ENCODE measurements at regions not wholly inside any gene's neighbourhood (a gene's known extent, or its start where the extent isn't known, plus 50 kb on each side); places are given as distances from the start of the nearest gene placed in this dataset.

- Histone ChIP-seq H3K27me3 (ENCODE audit: control insufficient read depth in 1 of 2, insufficient read depth in 2 of 2, low read length in 2 of 2) (peaks cover 0 to 4% of the 10 kb centered on the region in 2 experiments; a peak in 1 of 5 replicates), H3K4me3 (replicated peaks in 1 of 3; ENCODE audit: insufficient read depth in 1 of 3, low read depth in 2 of 3, low read length in 3 of 3) (no peak overlapping the region), H3K4me2 (ENCODE audit: low read depth, low read length) (no peak overlapping the region), H2AFZ (ENCODE audit: low read length) (no peak overlapping the region), H3K4me1 (ENCODE audit: insufficient read depth, low read length) (no peaks in the 10 kb centered on the region), H3K9ac (ENCODE audit: insufficient read depth, low read depth, low read length) (no peak overlapping the region), H3K9me3 (ENCODE audit: low read length) (no peaks in the 10 kb centered on the region), H3K79me2 (ENCODE audit: insufficient read depth, low read length) (no peaks in the 10 kb centered on the region), H3K27ac (ENCODE audit: extremely low read length, insufficient read depth, low read length) (no peak overlapping the region), H3K36me3 (replicated peaks in 1 of 2; ENCODE audit: control insufficient read depth in 1 of 2, insufficient read depth in 2 of 2, low read length in 2 of 2) (no peaks in the 10 kb centered on the region), H4K20me1 (ENCODE audit: insufficient read depth, low read length) (no peaks in the 10 kb centered on the region)
- no peak for FAIRE-seq
- POLR2A ChIA-PET, result no interaction called here
- 0% methylated on average over 3 of the region's 3 CpGs for WGBS (ENCODE audit: low lambda C conversion rate)
- CTCF ChIA-PET (ENCODE audit: low intra/inter-chr PET ratio, low total read pairs), result no interaction called here
- TF ChIP-seq ZNF891 (CRISPR knock-in tag; IDR thresholded peaks at IDR 0.05) (no peak), GLMP (CRISPR knock-in tag; IDR thresholded peaks at IDR 0.05; ENCODE audit: borderline replicate concordance) (no peak), MLXIP (CRISPR knock-in tag; IDR thresholded peaks at IDR 0.05; ENCODE audit: borderline replicate concordance) (no peak), ZNF660 (CRISPR knock-in tag; IDR thresholded peaks at IDR 0.05; ENCODE audit: borderline replicate concordance, low read depth) (no peak), ZNF101 (CRISPR knock-in tag; IDR thresholded peaks at IDR 0.05; ENCODE audit: borderline replicate concordance, low read depth) (no peak), PBX2 (CRISPR knock-in tag; IDR thresholded peaks at IDR 0.05) (no peak)
- intact Hi-C loops (cut with micrococcal nuclease; ENCODE audit: unreplicated experiment) (no loop called here), in situ Hi-C loops (cut with HindIII; ENCODE audit: extremely low pct_ligation_motif_present, low pct_unique_long_range_greater_than_20kb) (no loop called here)
- no peak for ATAC-seq
- BruUV-seq (replicated peaks), result no TSS peak
- DNase-seq (ENCODE audit: low spot score), result no peak
These were observed 108.5 kb downstream of the ZNF330 start for GRCh38 chr4:141329174-141329569.
